Esophagus squamous epithelium (tissue), 5 donors: ENCODE measurements at regions not wholly inside any gene's neighbourhood (a gene's known extent, or its start where the extent isn't known, plus 50 kb on each side); places are given as distances from the start of the nearest gene placed in this dataset.

Experiments
- DNase-seq: peaks from one replicate; lab custom pipeline; 2025; lab: John Stamatoyannopoulos, UW
- H3K27ac ChIP-seq, 4 donors: fragments of 200-600 bp; sonication (generic); one replicate each; pipeline ENCODE4 v1.5.1; 2016 to 2019; ENCODE audit warnings: mild to moderate bottlenecking in 1 of 4
- H3K27me3 ChIP-seq, 4 donors: fragments of 200-600 bp; sonication (generic); 1 replicate in 3 of 4; 2 replicates in 1 of 4; pipeline versions ENCODE4 v1.5.1 to v1.6.0; 2017 to 2021; ENCODE audit warnings: antibody characterized with exemption in 1 of 4
- H3K36me3 ChIP-seq, 3 donors: fragments of 200-600 bp; sonication (generic); one replicate each; pipeline ENCODE4 v1.5.1; 2016 to 2019
- H3K4me1 ChIP-seq, 3 donors: fragments of 200-600 bp; sonication (generic); one replicate each; pipeline ENCODE4 v1.5.1; 2017 to 2019
- H3K4me3 ChIP-seq, 4 donors: fragments of 200-600 bp; sonication (generic); 1 replicate in 3 of 4; 2 replicates in 1 of 4; pipeline ENCODE4 v1.5.1; 2016 to 2019; ENCODE audit warnings: mild to moderate bottlenecking in 2 of 4, moderate library complexity in 1 of 4
- H3K9me3 ChIP-seq, 3 donors: fragments of 200-600 bp; sonication (generic); one replicate each; pipeline ENCODE4 v1.5.1; 2016 to 2019
- POLR2A ChIP-seq, 4 donors: fragments of 450-650 bp; IDR thresholded peaks; one replicate each; pipeline ENCODE4 v1.6.1; 2017; ENCODE audit warnings: antibody characterized with exemption in 4 of 4, mild to moderate bottlenecking in 4 of 4, moderate library complexity in 3 of 4
- WGBS, 2 donors: methylation state at CpG; one replicate each; pipeline ENCODE4 v1.1.5; 2018; 5-methylcytosine and 5-hydroxymethylcytosine counted together
- intact Hi-C: fragments of 100-400 bp; cut with DNase I; formaldehyde crosslinking; loops from one replicate; pipeline ENCODE4 v1.15.0; 2022
- TF ChIP-seq, protein P1 (sequence below), 6 experiments: fragments of 450-650 bp in 4 of 6; fragments of 200-600 bp in 2 of 6; sonication (generic) in 2 of 6; IDR thresholded peaks; one replicate each; pipeline ENCODE4 v1.5.1; 2016 to 2019; ENCODE audit warnings: antibody characterized with exemption in 6 of 6, mild to moderate bottlenecking in 4 of 6, moderate library complexity in 4 of 6
- donor health status: DM: yes; HTN: yes; CAD: no.

DNA sequence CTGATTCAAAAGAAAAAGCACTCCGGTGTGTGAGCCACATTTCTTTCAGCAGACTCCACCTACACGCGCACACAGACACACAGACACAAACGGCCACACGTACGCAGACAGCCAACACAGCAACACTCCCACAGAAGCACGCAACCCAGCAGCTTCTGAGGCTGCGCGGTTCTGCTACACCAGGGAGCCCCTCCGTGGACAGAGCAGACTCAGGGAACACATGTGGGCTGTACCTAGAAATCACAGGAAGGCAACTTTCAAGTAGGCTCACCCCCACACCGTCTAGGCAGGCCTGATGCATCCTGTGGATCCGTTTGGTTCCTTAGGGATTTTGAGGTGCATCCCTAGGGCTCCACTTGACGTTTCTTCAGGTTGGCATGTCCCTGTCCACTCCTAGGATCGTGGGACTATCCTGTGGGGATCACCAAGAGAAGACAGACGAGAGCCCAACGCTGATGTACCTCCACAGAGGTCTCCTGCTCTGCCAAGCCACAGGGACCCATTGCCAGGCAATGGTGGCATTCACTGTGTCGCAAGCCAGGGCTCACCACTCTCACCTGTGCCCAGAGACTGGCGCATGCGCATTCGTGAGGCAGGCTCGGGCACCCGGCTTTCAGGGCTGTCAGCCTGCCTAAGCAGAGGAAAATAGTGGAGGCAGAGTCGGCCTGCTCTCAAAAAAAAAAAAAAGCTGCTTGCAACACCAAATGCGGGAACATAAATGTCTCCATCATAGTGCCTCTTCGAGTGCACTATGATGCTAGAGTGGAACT lies 2333.3 kb downstream of the TP53TG3F start:
- Histone ChIP-seq H3K27me3 (no peaks in the 10 kb centered on the region), H3K9me3 (peaks cover 0 to 9% (median 0%) of the 10 kb centered on the region in 3 donors), H3K4me3 (no peak overlapping the region), H3K27ac (no peak overlapping the region), H3K36me3 (no peaks in the 10 kb centered on the region), H3K4me1 (peaks cover 0 to 20% (median 4%) of the 10 kb centered on the region in 3 donors)
- TF ChIP-seq, protein P1, sequence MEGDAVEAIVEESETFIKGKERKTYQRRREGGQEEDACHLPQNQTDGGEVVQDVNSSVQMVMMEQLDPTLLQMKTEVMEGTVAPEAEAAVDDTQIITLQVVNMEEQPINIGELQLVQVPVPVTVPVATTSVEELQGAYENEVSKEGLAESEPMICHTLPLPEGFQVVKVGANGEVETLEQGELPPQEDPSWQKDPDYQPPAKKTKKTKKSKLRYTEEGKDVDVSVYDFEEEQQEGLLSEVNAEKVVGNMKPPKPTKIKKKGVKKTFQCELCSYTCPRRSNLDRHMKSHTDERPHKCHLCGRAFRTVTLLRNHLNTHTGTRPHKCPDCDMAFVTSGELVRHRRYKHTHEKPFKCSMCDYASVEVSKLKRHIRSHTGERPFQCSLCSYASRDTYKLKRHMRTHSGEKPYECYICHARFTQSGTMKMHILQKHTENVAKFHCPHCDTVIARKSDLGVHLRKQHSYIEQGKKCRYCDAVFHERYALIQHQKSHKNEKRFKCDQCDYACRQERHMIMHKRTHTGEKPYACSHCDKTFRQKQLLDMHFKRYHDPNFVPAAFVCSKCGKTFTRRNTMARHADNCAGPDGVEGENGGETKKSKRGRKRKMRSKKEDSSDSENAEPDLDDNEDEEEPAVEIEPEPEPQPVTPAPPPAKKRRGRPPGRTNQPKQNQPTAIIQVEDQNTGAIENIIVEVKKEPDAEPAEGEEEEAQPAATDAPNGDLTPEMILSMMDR (IDR thresholded peaks at IDR 0.05): no peak
- no peak for TF ChIP-seq POLR2A (IDR thresholded peaks at IDR 0.05)
- no peak for DNase-seq
- WGBS, 2 donors: 83 to 88% methylated on average over 8 to 11 of the region's 25 CpGs
- intact Hi-C loops: no loop called here

DNA sequence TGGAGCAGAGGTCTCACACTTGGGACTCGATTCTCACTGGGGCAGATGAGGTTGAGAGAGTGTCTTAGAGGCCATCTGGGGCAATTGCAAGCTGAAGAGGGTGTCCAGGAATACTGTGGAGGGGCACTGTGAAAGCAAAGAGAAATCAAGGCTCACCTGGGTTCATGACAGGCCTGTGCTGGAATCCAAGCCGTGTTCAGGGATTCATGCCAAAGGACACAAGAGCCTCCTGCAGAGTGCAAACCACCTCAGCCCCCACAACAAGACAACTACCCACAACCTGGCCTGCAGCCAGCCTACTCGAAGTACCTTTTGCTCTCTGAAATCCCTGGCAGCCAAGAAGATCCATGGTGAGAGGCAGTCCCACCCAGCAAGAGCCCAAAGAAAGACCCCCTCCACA lies 2334.2 kb downstream of the TP53TG3F start:
- peaks cover 0 to 9% (median 0%) of the 10 kb centered on the region in 3 donors for H3K9me3 ChIP-seq
- H3K27ac ChIP-seq: no peak overlapping the region
- intact Hi-C loops: no loop called here
- H3K27me3 ChIP-seq: no peaks in the 10 kb centered on the region
- WGBS, 2 donors: 27 to 35% methylated on average over 2 to 3 of the region's 3 CpGs
- H3K4me1 ChIP-seq: peaks cover 0 to 27% (median 4%) of the 10 kb centered on the region in 3 donors
- H3K36me3 ChIP-seq: no peaks in the 10 kb centered on the region
- TF ChIP-seq POLR2A (IDR thresholded peaks at IDR 0.05): no peak
- TF ChIP-seq, protein P1 (IDR thresholded peaks at IDR 0.05): no peak
- H3K4me3 ChIP-seq: no peak overlapping the region
- no peak for DNase-seq

DNA sequence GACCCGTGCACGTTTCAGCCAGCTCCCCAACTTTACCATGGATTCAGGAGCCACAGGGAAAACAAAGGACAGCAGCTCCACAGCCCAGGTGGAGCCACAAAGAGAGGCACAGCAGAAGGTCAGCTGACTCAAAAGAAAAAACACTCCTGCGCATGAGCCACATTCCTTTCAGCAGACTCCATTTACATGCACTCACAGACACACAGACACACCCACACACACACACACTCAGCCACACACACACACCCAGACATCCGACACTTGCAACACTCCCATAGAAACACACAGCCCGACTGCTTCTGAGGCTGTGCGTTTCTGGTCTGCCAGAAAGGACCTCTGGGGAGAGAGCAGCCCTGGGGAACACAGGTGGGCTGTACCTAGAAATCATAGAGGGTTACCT lies 2335.5 kb downstream of the TP53TG3F start:
- intact Hi-C loops: no loop called here
- peaks cover 0 to 31% (median 4%) of the 10 kb centered on the region in 3 donors for H3K4me1 ChIP-seq
- no peak overlapping the region for H3K4me3 ChIP-seq
- no peak overlapping the region for H3K27ac ChIP-seq
- no peaks in the 10 kb centered on the region for H3K27me3 ChIP-seq
- H3K9me3 ChIP-seq: peaks cover 0 to 9% (median 0%) of the 10 kb centered on the region in 3 donors
- TF ChIP-seq, protein P1 (IDR thresholded peaks at IDR 0.05): no peak
- no peak for TF ChIP-seq POLR2A (IDR thresholded peaks at IDR 0.05)
- 81 to 84% methylated on average over 2 to 3 of the region's 6 CpGs for WGBS, 2 donors
- no peak for DNase-seq
- no peaks in the 10 kb centered on the region for H3K36me3 ChIP-seq

DNA sequence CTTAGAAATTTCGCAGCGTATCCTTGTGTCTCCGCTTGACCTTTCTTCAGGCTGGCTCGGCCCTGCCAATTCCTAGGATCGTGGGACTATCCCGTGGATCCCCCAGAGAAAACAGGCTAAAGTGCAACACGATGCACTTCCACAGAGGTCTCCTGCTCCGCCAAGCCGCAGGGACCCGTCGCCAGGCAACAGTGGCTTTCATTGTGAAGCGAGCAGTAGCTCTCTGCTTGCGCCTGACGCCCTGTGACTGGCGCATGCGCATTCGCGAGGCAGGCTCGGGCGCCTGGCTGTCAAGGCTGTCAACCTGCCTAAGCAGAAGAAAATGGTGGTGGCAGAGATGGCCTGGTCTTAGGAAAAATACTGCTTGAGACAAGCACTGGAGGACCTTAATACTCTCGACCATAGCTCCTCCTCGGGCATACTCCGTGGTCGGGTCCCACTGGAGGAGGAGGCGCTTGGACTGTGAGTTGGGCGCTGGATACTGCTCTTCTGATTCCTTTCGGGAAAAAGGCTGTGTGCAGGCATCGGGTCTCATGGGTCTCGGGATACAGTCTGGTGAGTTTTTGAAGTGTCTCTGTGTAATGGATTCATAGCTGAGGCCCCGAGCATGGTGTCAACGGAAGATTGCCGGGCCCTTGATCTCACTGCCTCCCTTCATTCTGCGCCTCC lies 2336.1 kb downstream of the TP53TG3F start:
- peaks cover 0 to 9% (median 0%) of the 10 kb centered on the region in 3 donors for H3K9me3 ChIP-seq
- TF ChIP-seq POLR2A (IDR thresholded peaks at IDR 0.05): no peak
- TF ChIP-seq, protein P1 (IDR thresholded peaks at IDR 0.05): no peak
- no peak overlapping the region for H3K4me3 ChIP-seq
- 79 to 88% methylated on average over 15 to 21 of the region's 33 CpGs for WGBS, 2 donors
- no peak overlapping the region for H3K27ac ChIP-seq
- no peaks in the 10 kb centered on the region for H3K27me3 ChIP-seq
- no peaks in the 10 kb centered on the region for H3K36me3 ChIP-seq
- DNase-seq: no peak
- H3K4me1 ChIP-seq: peaks cover 0 to 30% (median 4%) of the 10 kb centered on the region in 3 donors
- intact Hi-C loops: no loop called here

DNA sequence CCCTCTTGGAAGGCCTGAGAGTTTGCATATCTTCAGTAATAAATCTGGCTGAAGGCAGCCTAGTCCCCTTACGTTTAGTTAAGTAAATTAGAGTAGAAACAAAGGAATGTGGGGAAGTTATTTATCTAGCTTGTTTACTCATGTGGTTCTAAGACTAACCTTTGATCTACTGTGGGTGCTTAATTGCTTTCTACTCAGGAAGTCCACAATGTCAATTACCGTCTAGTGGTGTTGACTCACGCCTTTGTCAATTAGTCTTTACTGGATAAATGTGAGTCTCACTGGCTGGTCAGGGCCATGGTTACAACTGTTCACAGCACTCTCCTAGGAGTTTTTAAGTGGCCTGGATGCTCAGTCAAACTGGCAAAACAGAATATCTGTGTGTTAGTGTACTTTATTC lies 2338.4 kb downstream of the TP53TG3F start:
- TF ChIP-seq POLR2A (IDR thresholded peaks at IDR 0.05): no peak
- TF ChIP-seq, protein P1 (IDR thresholded peaks at IDR 0.05): no peak
- intact Hi-C loops: no loop called here
- WGBS, 2 donors: 49 to 65% methylated on average over 3 of the region's 3 CpGs
- Histone ChIP-seq H3K36me3 (no peaks in the 10 kb centered on the region), H3K9me3 (peaks cover 0 to 9% (median 0%) of the 10 kb centered on the region in 3 donors), H3K27ac (no peak overlapping the region), H3K4me1 (peaks cover 0 to 11% (median 0%) of the 10 kb centered on the region in 3 donors), H3K4me3 (no peak overlapping the region), H3K27me3 (no peaks in the 10 kb centered on the region)
- DNase-seq: no peak
